ENCODE measurements at regions not wholly inside any gene's neighbourhood (a gene's known extent, or its start where the extent isn't known, plus 50 kb on each side); places are given as distances from the start of the nearest gene placed in this dataset.

DNA sequence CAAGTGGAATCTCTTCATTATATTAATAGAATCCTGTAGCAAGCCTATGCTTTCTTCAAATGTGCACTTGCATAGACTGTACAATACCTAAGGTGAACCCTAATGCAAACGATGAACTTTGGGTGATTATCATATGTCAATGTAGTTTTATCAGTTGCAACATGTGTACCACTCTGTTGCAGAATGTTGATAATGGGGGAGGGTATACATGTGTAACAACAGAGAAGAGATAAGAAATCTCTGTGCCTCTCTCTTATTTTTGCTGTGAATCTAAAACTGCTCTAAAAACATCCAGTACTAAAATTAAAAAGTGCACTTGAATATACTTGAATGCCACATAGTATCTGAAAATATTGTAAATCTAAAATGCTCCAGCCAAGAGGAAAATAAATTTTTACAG, 820.8 kb upstream of the MIR17HG start:
- TF ChIP-seq, protein P1, sequence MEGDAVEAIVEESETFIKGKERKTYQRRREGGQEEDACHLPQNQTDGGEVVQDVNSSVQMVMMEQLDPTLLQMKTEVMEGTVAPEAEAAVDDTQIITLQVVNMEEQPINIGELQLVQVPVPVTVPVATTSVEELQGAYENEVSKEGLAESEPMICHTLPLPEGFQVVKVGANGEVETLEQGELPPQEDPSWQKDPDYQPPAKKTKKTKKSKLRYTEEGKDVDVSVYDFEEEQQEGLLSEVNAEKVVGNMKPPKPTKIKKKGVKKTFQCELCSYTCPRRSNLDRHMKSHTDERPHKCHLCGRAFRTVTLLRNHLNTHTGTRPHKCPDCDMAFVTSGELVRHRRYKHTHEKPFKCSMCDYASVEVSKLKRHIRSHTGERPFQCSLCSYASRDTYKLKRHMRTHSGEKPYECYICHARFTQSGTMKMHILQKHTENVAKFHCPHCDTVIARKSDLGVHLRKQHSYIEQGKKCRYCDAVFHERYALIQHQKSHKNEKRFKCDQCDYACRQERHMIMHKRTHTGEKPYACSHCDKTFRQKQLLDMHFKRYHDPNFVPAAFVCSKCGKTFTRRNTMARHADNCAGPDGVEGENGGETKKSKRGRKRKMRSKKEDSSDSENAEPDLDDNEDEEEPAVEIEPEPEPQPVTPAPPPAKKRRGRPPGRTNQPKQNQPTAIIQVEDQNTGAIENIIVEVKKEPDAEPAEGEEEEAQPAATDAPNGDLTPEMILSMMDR (IDR thresholded peaks at IDR 0.05) = no peak
- no peak for TF ChIP-seq RCOR1 (IDR thresholded peaks at IDR 0.05; ENCODE audit: low read depth, low read length)
- no peak for TF ChIP-seq POLR2A (IDR thresholded peaks at IDR 0.05; ENCODE audit: low read length)
